H1 (cell line): ENCODE measurements at regions not wholly inside any gene's neighbourhood (a gene's known extent, or its start where the extent isn't known, plus 50 kb on each side); places are given as distances from the start of the nearest gene placed in this dataset.

Experiments used
- CBX5 ChIP-seq: fragments of 300-800, 300-1000 bp; sonication (generic); IDR thresholded peaks from 2 replicates; pipeline ENCODE4 v1.7.1; 2016; ENCODE audit warnings: antibody characterized with exemption, low read length, low read depth
- CTBP2 ChIP-seq: IDR thresholded peaks from 2 replicates; pipeline ENCODE4 v1.7.0; 2011; ENCODE audit warnings: borderline replicate concordance, mild to moderate bottlenecking, moderate library complexity, mixed read lengths, low read length; ENCODE audit not compliant: insufficient read depth, insufficient read length
- FOSL1 ChIP-seq: IDR thresholded peaks from 2 replicates; pipeline ENCODE4 v1.6.1; 2011; ENCODE audit warnings: mild to moderate bottlenecking, low read depth, low read length, moderate library complexity; ENCODE audit not compliant: insufficient read depth
- SRF ChIP-seq: IDR thresholded peaks from 2 replicates; pipeline ENCODE4 v1.6.1; 2011; ENCODE audit warnings: mild to moderate bottlenecking, low read depth, low read length, moderate library complexity
- TF ChIP-seq, protein P1 (sequence below), 3 experiments: IDR thresholded peaks; 1 replicate in 2 of 3; 2 replicates in 1 of 3; pipeline versions ENCODE4 v1.5.1 to v1.6.1; 2011; ENCODE audit warnings: low read length in 3 of 3, mild to moderate bottlenecking in 3 of 3, inconsistent platforms in 2 of 3, low read depth in 1 of 3, moderate library complexity in 1 of 3; ENCODE audit not compliant: insufficient read depth in 1 of 3; ENCODE audit errors: control extremely low read depth in 1 of 3
- TF ChIP-seq, protein P2 (sequence below): IDR thresholded peaks from 2 replicates; pipeline ENCODE4 v1.6.1; 2011; ENCODE audit warnings: low read length, improper control_type of control experiment

DNA sequence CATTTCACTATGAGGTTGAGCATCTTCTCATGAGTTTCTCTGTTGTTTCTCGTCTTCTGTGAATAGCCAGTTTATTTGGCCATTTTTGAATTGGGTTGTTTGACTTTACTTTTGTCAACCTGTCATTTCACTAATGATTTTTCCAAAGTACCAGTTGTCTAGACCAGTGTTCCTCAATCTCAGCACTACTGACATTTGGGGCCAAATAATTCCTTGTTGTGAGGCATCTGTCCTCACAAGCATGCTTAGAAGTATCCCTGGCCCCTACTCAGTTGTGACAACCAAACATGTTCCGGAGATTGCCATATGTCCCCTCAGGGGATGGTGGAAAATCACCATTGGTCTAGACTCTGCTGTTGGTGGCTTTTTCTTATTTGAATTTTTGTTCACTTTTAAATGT is 87.7 kb upstream of the GNAZ start (continued):
- TF ChIP-seq, protein P1, sequence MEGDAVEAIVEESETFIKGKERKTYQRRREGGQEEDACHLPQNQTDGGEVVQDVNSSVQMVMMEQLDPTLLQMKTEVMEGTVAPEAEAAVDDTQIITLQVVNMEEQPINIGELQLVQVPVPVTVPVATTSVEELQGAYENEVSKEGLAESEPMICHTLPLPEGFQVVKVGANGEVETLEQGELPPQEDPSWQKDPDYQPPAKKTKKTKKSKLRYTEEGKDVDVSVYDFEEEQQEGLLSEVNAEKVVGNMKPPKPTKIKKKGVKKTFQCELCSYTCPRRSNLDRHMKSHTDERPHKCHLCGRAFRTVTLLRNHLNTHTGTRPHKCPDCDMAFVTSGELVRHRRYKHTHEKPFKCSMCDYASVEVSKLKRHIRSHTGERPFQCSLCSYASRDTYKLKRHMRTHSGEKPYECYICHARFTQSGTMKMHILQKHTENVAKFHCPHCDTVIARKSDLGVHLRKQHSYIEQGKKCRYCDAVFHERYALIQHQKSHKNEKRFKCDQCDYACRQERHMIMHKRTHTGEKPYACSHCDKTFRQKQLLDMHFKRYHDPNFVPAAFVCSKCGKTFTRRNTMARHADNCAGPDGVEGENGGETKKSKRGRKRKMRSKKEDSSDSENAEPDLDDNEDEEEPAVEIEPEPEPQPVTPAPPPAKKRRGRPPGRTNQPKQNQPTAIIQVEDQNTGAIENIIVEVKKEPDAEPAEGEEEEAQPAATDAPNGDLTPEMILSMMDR (IDR thresholded peaks at IDR 0.05; ENCODE audit: control extremely low read depth in 1 of 3, insufficient read depth in 1 of 3, low read depth in 1 of 3, low read length in 3 of 3) = no peak
- TF ChIP-seq, protein P2, sequence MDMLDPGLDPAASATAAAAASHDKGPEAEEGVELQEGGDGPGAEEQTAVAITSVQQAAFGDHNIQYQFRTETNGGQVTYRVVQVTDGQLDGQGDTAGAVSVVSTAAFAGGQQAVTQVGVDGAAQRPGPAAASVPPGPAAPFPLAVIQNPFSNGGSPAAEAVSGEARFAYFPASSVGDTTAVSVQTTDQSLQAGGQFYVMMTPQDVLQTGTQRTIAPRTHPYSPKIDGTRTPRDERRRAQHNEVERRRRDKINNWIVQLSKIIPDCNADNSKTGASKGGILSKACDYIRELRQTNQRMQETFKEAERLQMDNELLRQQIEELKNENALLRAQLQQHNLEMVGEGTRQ = no peak
- TF ChIP-seq FOSL1 = no peak
- no peak for TF ChIP-seq CTBP2
- no peak for TF ChIP-seq SRF
- no peak for TF ChIP-seq CBX5
- TF ChIP-seq, all 59 proteins: peak for 0
